DND-41 (cell line): ENCODE measurements at regions not wholly inside any gene's neighbourhood (a gene's known extent, or its start where the extent isn't known, plus 50 kb on each side); places are given as distances from the start of the nearest gene placed in this dataset.

Source experiments
- CTCF ChIP-seq: IDR thresholded peaks from 2 replicates; pipeline ENCODE4 v1.5.1; 2012; ENCODE audit warnings: borderline replicate concordance, low read length, moderate library complexity, mild to moderate bottlenecking; ENCODE audit not compliant: poor library complexity, severe bottlenecking; ENCODE audit errors: extremely low read depth
- EZH2 ChIP-seq: IDR thresholded peaks from 3 replicates; pipeline ENCODE4 v1.6.1; 2012; ENCODE audit warnings: borderline replicate concordance, low read depth, mild to moderate bottlenecking, moderate library complexity, low read length, inconsistent platforms; ENCODE audit not compliant: severe bottlenecking

DNA sequence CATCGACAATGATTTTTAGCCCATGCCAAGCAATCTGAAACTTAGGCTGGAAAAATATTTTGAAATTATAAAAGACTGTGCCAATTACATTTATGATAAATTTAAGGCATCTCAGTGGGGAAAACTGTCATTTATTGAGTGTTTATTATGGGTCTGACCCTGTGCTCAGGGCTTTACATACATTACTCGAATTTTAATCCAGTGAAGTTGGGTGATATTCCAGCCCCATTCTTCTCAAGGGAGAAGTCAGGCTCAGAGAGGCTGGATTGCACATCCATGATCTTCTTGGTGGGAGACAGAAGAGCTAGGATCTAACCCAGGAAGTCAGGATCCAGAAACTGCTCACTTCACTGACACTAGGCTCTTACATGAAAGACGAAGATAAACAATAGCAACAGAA is 260.8 kb downstream of the QDPR start:
- TF ChIP-seq CTCF = no peak
- TF ChIP-seq EZH2 = no peak
